ENCODE measurements at regions not wholly inside any gene's neighbourhood (a gene's known extent, or its start where the extent isn't known, plus 50 kb on each side); places are given as distances from the start of the nearest gene placed in this dataset.

DNA sequence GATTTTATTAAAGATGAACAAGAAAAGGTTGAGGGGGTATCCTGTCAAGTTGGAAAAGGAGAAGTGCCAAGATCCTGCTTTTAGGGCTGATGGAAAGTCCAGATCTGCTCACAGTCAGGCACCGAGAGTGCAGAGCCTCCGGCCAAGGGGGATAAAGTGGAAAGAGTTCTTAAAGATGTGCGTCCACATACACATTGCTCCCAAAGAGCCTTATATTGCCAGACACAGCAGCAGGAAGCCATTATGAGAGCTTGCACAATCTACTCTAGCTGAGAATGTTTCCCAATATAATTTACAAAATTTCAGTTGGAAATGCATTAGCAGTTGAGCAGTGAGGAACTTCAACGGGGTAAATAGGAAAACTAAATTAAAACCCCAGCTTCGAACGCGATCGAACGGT is 95.6 kb downstream of the SALL1 start:
- DNase-seq (no peak), ATAC-seq (ENCODE audit: insufficient read depth, low read depth) (no peak)
- H3K27ac ChIP-seq (ENCODE audit: low read length), result no peak overlapping the region
- H3K4me1 ChIP-seq (ENCODE audit: insufficient read depth, low read length), result no peaks in the 10 kb centered on the region
- H2AFZ ChIP-seq (ENCODE audit: low read depth, low read length), result no peak overlapping the region
- no peaks in the 10 kb centered on the region for H3K79me2 ChIP-seq (ENCODE audit: insufficient read depth, low read length)
- H3K4me3 ChIP-seq (ENCODE audit: low read depth in 1 of 2, low read length in 2 of 2), result no peak overlapping the region
- no peaks in the 10 kb centered on the region for H3K27me3 ChIP-seq (ENCODE audit: insufficient read depth, low read length, poor library complexity)
- H3K36me3 ChIP-seq (ENCODE audit: insufficient read depth, low read length), result no peaks in the 10 kb centered on the region
- no peak for TF ChIP-seq EZH2 (IDR thresholded peaks at IDR 0.05; ENCODE audit: borderline replicate concordance, low read depth, low read length, severe bottlenecking)
- TF ChIP-seq, protein P1, sequence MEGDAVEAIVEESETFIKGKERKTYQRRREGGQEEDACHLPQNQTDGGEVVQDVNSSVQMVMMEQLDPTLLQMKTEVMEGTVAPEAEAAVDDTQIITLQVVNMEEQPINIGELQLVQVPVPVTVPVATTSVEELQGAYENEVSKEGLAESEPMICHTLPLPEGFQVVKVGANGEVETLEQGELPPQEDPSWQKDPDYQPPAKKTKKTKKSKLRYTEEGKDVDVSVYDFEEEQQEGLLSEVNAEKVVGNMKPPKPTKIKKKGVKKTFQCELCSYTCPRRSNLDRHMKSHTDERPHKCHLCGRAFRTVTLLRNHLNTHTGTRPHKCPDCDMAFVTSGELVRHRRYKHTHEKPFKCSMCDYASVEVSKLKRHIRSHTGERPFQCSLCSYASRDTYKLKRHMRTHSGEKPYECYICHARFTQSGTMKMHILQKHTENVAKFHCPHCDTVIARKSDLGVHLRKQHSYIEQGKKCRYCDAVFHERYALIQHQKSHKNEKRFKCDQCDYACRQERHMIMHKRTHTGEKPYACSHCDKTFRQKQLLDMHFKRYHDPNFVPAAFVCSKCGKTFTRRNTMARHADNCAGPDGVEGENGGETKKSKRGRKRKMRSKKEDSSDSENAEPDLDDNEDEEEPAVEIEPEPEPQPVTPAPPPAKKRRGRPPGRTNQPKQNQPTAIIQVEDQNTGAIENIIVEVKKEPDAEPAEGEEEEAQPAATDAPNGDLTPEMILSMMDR (IDR thresholded peaks at IDR 0.05; ENCODE audit: borderline replicate concordance, extremely low read depth, low read length, poor library complexity, severe bottlenecking), result no peak
- H4K20me1 ChIP-seq (ENCODE audit: insufficient read depth, low read length), result no peaks in the 10 kb centered on the region
- H3K9ac ChIP-seq (ENCODE audit: low read depth, low read length), result no peak overlapping the region
- H3K9me3 ChIP-seq (ENCODE audit: insufficient read depth, low read length, severe bottlenecking), result no peaks in the 10 kb centered on the region
- no peak overlapping the region for H3K4me2 ChIP-seq (ENCODE audit: insufficient read depth, low read length)

DNA sequence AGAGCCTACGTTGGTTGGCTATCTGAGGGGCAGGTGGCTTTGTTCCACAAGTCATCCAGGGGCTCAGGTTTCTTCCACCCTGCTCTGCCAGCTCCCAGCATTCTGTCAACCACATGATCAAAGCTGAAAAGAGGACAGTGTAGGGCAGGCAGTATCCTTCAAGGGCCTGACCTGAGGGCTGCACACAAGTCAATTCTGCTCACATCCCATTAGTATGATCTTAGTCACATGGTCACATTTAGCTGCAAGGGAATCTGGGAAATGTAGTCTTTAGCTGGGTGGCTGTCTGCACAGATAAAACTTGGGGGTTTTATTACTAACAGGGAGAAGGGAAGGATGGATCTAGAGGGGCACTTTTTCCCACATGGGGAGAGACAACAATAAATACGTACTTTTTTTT is 97.3 kb downstream of the SALL1 start:
- H3K36me3 ChIP-seq (ENCODE audit: insufficient read depth, low read length), result no peaks in the 10 kb centered on the region
- ATAC-seq (ENCODE audit: insufficient read depth, low read depth), result no peak
- no peaks in the 10 kb centered on the region for H3K27me3 ChIP-seq (ENCODE audit: insufficient read depth, low read length, poor library complexity)
- DNase-seq, result no peak
- no peaks in the 10 kb centered on the region for H4K20me1 ChIP-seq (ENCODE audit: insufficient read depth, low read length)
- no peaks in the 10 kb centered on the region for H3K4me1 ChIP-seq (ENCODE audit: insufficient read depth, low read length)
- H3K4me3 ChIP-seq (ENCODE audit: low read depth in 1 of 2, low read length in 2 of 2), result no peak overlapping the region
- H2AFZ ChIP-seq (ENCODE audit: low read depth, low read length), result no peak overlapping the region
- H3K79me2 ChIP-seq (ENCODE audit: insufficient read depth, low read length), result no peaks in the 10 kb centered on the region
- no peak for TF ChIP-seq EZH2 (IDR thresholded peaks at IDR 0.05; ENCODE audit: borderline replicate concordance, low read depth, low read length, severe bottlenecking)
- TF ChIP-seq, protein P1 (IDR thresholded peaks at IDR 0.05; ENCODE audit: borderline replicate concordance, extremely low read depth, low read length, poor library complexity, severe bottlenecking), result no peak
- no peak overlapping the region for H3K4me2 ChIP-seq (ENCODE audit: insufficient read depth, low read length)
- H3K9me3 ChIP-seq (ENCODE audit: insufficient read depth, low read length, severe bottlenecking), result no peaks in the 10 kb centered on the region
- no peak overlapping the region for H3K27ac ChIP-seq (ENCODE audit: low read length)
- H3K9ac ChIP-seq (ENCODE audit: low read depth, low read length), result no peak overlapping the region

DNA sequence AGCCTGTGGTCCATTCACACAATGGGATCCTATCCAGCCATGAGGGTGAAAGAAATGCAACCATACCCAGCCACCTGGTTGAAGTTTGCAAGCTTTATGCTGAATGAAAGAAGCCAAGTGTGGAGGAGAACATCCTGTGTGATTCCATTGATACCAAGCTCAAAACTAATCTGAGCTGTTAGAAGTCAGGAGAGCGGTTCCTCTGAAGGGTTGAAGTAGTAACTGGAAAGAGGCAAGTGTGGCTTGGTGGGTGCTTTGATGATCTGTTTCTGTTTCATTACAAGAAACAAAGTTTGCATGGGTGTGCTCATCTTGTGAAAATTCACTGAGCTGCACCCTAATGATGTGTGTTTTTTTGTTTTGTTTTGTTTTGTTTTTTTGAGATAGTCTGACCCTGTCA is 99.4 kb downstream of the SALL1 start:
- no peak for DNase-seq
- H3K27ac ChIP-seq (ENCODE audit: low read length), result no peak overlapping the region
- H2AFZ ChIP-seq (ENCODE audit: low read depth, low read length), result no peak overlapping the region
- TF ChIP-seq EZH2 (IDR thresholded peaks at IDR 0.05; ENCODE audit: borderline replicate concordance, low read depth, low read length, severe bottlenecking), result no peak
- TF ChIP-seq, protein P1 (IDR thresholded peaks at IDR 0.05; ENCODE audit: borderline replicate concordance, extremely low read depth, low read length, poor library complexity, severe bottlenecking), result no peak
- H3K9me3 ChIP-seq (ENCODE audit: insufficient read depth, low read length, severe bottlenecking), result no peaks in the 10 kb centered on the region
- H3K4me2 ChIP-seq (ENCODE audit: insufficient read depth, low read length), result no peak overlapping the region
- no peaks in the 10 kb centered on the region for H4K20me1 ChIP-seq (ENCODE audit: insufficient read depth, low read length)
- H3K36me3 ChIP-seq (ENCODE audit: insufficient read depth, low read length), result no peaks in the 10 kb centered on the region
- no peak overlapping the region for H3K4me3 ChIP-seq (ENCODE audit: low read depth in 1 of 2, low read length in 2 of 2)
- no peak for ATAC-seq (ENCODE audit: insufficient read depth, low read depth)
- H3K9ac ChIP-seq (ENCODE audit: low read depth, low read length), result no peak overlapping the region
- H3K79me2 ChIP-seq (ENCODE audit: insufficient read depth, low read length), result no peaks in the 10 kb centered on the region
- H3K4me1 ChIP-seq (ENCODE audit: insufficient read depth, low read length), result no peaks in the 10 kb centered on the region
- no peaks in the 10 kb centered on the region for H3K27me3 ChIP-seq (ENCODE audit: insufficient read depth, low read length, poor library complexity)

DNA sequence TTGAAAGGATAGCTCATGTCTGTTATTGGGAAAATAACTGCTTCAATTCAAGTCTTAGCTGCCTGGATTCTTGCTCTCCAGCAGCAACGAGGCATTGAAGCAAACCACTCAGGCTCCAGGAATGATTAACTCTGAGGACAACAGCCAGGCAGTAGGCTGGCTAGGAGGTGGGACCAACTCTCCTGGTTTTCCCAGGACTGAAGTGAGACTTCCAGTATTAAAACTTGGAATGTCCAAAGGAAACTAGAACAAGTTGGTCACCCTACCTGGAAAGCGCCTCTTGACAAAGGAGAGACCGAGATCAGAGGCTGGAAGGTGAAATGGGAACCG is 100.7 kb downstream of the SALL1 start:
- H3K79me2 ChIP-seq (ENCODE audit: insufficient read depth, low read length), result no peaks in the 10 kb centered on the region
- no peaks in the 10 kb centered on the region for H4K20me1 ChIP-seq (ENCODE audit: insufficient read depth, low read length)
- no peak for ATAC-seq (ENCODE audit: insufficient read depth, low read depth)
- H3K27ac ChIP-seq (ENCODE audit: low read length), result no peak overlapping the region
- no peak overlapping the region for H3K9ac ChIP-seq (ENCODE audit: low read depth, low read length)
- H3K9me3 ChIP-seq (ENCODE audit: insufficient read depth, low read length, severe bottlenecking), result no peaks in the 10 kb centered on the region
- no peak for DNase-seq
- no peaks in the 10 kb centered on the region for H3K36me3 ChIP-seq (ENCODE audit: insufficient read depth, low read length)
- no peaks in the 10 kb centered on the region for H3K27me3 ChIP-seq (ENCODE audit: insufficient read depth, low read length, poor library complexity)
- H3K4me3 ChIP-seq (ENCODE audit: low read depth in 1 of 2, low read length in 2 of 2), result no peak overlapping the region
- H2AFZ ChIP-seq (ENCODE audit: low read depth, low read length), result no peak overlapping the region
- TF ChIP-seq EZH2 (IDR thresholded peaks at IDR 0.05; ENCODE audit: borderline replicate concordance, low read depth, low read length, severe bottlenecking), result no peak
- TF ChIP-seq, protein P1 (IDR thresholded peaks at IDR 0.05; ENCODE audit: borderline replicate concordance, extremely low read depth, low read length, poor library complexity, severe bottlenecking), result no peak
- no peak overlapping the region for H3K4me2 ChIP-seq (ENCODE audit: insufficient read depth, low read length)
- no peaks in the 10 kb centered on the region for H3K4me1 ChIP-seq (ENCODE audit: insufficient read depth, low read length)

Data from DND-41 (cell line).